Heart left ventricle (tissue), 13 donors: ENCODE measurements at regions not wholly inside any gene's neighbourhood (a gene's known extent, or its start where the extent isn't known, plus 50 kb on each side); places are given as distances from the start of the nearest gene placed in this dataset.

Experiments used
- CTCF ChIP-seq, 12 donors: fragments of 200-600 bp; sonication (generic) in 4 of 12; IDR thresholded peaks; one replicate each; pipeline versions ENCODE4 v1.5.0 to v1.8.0; 2018 to 2022; ENCODE audit warnings: antibody characterized with exemption in 12 of 12, mild to moderate bottlenecking in 5 of 12
- POLR2A ChIP-seq, 2 donors: fragments of 450-650 bp; IDR thresholded peaks; one replicate each; pipeline ENCODE4 v1.6.1; 2017; ENCODE audit warnings: antibody characterized with exemption in 2 of 2, mild to moderate bottlenecking in 2 of 2, moderate library complexity in 2 of 2
- donor health status: ischemic (EF 13 %, LVEDD 7.1; RV severe dilation, severe dysfunction).
- donor health status: DM: no; HTN: yes; CAD: no.
- donor health status: DM: no; HTN: no; CAD: no.
- donor health status: ischemic (EF 25% LVEDD 6.9; RV normal size, moderate dysfunction).
- donor health status: ischemic (EF 25% LVEDD 5.7; RV mildly dilated, moderate dysfunction).
- donor health status: ischemic (EF 35%, LVEDD 5.7; RV mildly dilated, moderate dysfunction).
- donor health status: nonischemic (EF 11% LVEDD 7.7; RV severe dilation, severe dysfunction).
- donor health status: DM: yes; HTN: yes; CAD: no.
- donor health status: PGD.
- donor health status: ischemic (EF 29% LVEDD 5.4; RV normal size, mild dysfunction).
- donor health status: nonischemic (EF 23%, LVEDD 6.1; RV moderate dilation, normal function).

- TF ChIP-seq CTCF (IDR thresholded peaks at IDR 0.05): no peak
- no peak for TF ChIP-seq POLR2A (IDR thresholded peaks at IDR 0.05)
These were observed 50.3 kb upstream of the TRIM9 start for GRCh38 chr14:51145246-51145645.
